GM04503 (cell line): ENCODE measurements at regions not wholly inside any gene's neighbourhood (a gene's known extent, or its start where the extent isn't known, plus 50 kb on each side); places are given as distances from the start of the nearest gene placed in this dataset.

Experiments
- DNase-seq: peaks from one replicate; pipeline ENCODE4 v3.0.0-alpha.2; 2012; ENCODE audit warnings: low read depth

GRCh38 chr18:68466672-68467071 lies 248.2 kb downstream of the TMX3 start:
- DNase-seq, result no peak

- DNase-seq, result no peak
Observed at GRCh38 chr18:68462766-68463165, 252.1 kb downstream of the TMX3 start.

- no peak for DNase-seq
Observed at GRCh38 chr18:68462148-68462547, 252.8 kb downstream of the TMX3 start.

- DNase-seq, result no peak
Observed at GRCh38 chr18:68461481-68462018, 253.4 kb downstream of the TMX3 start.

- DNase-seq, result no peak
Observed at GRCh38 chr18:68459968-68460367, 254.9 kb downstream of the TMX3 start.

GRCh38 chr18:68456985-68457384 lies 257.9 kb downstream of the TMX3 start:
- DNase-seq, result no peak

- DNase-seq, result no peak
Observed at GRCh38 chr18:68455229-68455603, 259.7 kb downstream of the TMX3 start.

- no peak for DNase-seq
Observed at GRCh38 chr18:68454511-68455228, 260.2 kb downstream of the TMX3 start.

- DNase-seq, result peak; percentile 81
Observed at GRCh38 chr18:68449292-68449691, 265.6 kb downstream of the TMX3 start.

- peak; percentile 59 for DNase-seq
Observed at GRCh38 chr18:68448736-68449135, 266.2 kb downstream of the TMX3 start.

GRCh38 chr18:68447286-68447685 lies 267.6 kb downstream of the TMX3 start:
- DNase-seq, result no peak

GRCh38 chr18:68445668-68446426 lies 269.1 kb downstream of the TMX3 start:
- no peak for DNase-seq

- no peak for DNase-seq
Observed at GRCh38 chr18:68445136-68445535, 269.8 kb downstream of the TMX3 start.

GRCh38 chr18:68441241-68441640 lies 273.7 kb downstream of the TMX3 start:
- DNase-seq, result no peak

- no peak for DNase-seq
Observed at GRCh38 chr18:68440433-68440832, 274.5 kb downstream of the TMX3 start.

- DNase-seq, result no peak
Observed at GRCh38 chr18:68439642-68440041, 275.3 kb downstream of the TMX3 start.

GRCh38 chr18:68438983-68439382 lies 275.9 kb downstream of the TMX3 start:
- peak; percentile 97 for DNase-seq

- DNase-seq, result no peak
Observed at GRCh38 chr18:68438536-68438935, 276.4 kb downstream of the TMX3 start.

GRCh38 chr18:68436485-68436884 lies 278.4 kb downstream of the TMX3 start:
- no peak for DNase-seq

- DNase-seq, result no peak
Observed at GRCh38 chr18:68435581-68435980, 279.3 kb downstream of the TMX3 start.

GRCh38 chr18:68431922-68432198 lies 283.0 kb downstream of the TMX3 start:
- no peak for DNase-seq

GRCh38 chr18:68431111-68431921 lies 283.6 kb downstream of the TMX3 start:
- no peak for DNase-seq

- DNase-seq, result no peak
Observed at GRCh38 chr18:68429841-68430240, 285.1 kb downstream of the TMX3 start.
